ENCODE measurements at regions not wholly inside any gene's neighbourhood (a gene's known extent, or its start where the extent isn't known, plus 50 kb on each side); places are given as distances from the start of the nearest gene placed in this dataset.

GRCh38 chr19:32241932-32242710 is 103.3 kb upstream of the ZNF507 start:
- H3K27ac ChIP-seq (ENCODE audit: low read length): no peak overlapping the region
- H4K20me1 ChIP-seq (ENCODE audit: insufficient read depth, low read length): no peaks in the 10 kb centered on the region
- H2AFZ ChIP-seq (ENCODE audit: low read depth, low read length): no peak overlapping the region
- no peaks in the 10 kb centered on the region for H3K27me3 ChIP-seq (ENCODE audit: low read depth, low read length)
- peaks cover 3% of the 10 kb centered on the region; the same call in 1 of the 2 replicates for H3K4me1 ChIP-seq (ENCODE audit: low read length)
- no peak for TF ChIP-seq EZH2phosphoT487 (IDR thresholded peaks at IDR 0.05; ENCODE audit: low read depth)
- no peak for TF ChIP-seq CTCF (IDR thresholded peaks at IDR 0.05; ENCODE audit: low read depth, low read length)
- no peaks in the 10 kb centered on the region for H3K9me3 ChIP-seq (ENCODE audit: insufficient read depth, low read length)
- no peak overlapping the region for H3K4me2 ChIP-seq (ENCODE audit: low read length)
- H3K9ac ChIP-seq (ENCODE audit: low read length): no peak overlapping the region
- no peaks in the 10 kb centered on the region for H3K36me3 ChIP-seq (replicated peaks; ENCODE audit: low read depth, low read length)
- H3K4me3 ChIP-seq (ENCODE audit: low read length): no peak overlapping the region
- H3K79me2 ChIP-seq (ENCODE audit: low read length): no peaks in the 10 kb centered on the region

GRCh38 chr19:32246006-32246405 is 99.4 kb upstream of the ZNF507 start:
- H3K4me3 ChIP-seq (ENCODE audit: low read length): no peak overlapping the region
- no peak overlapping the region for H3K4me2 ChIP-seq (ENCODE audit: low read length)
- H3K27me3 ChIP-seq (ENCODE audit: low read depth, low read length): no peaks in the 10 kb centered on the region
- H3K4me1 ChIP-seq (ENCODE audit: low read length): no peaks in the 10 kb centered on the region
- no peaks in the 10 kb centered on the region for H4K20me1 ChIP-seq (ENCODE audit: insufficient read depth, low read length)
- no peaks in the 10 kb centered on the region for H3K79me2 ChIP-seq (ENCODE audit: low read length)
- no peaks in the 10 kb centered on the region for H3K36me3 ChIP-seq (replicated peaks; ENCODE audit: low read depth, low read length)
- H2AFZ ChIP-seq (ENCODE audit: low read depth, low read length): no peak overlapping the region
- no peak for TF ChIP-seq CTCF (IDR thresholded peaks at IDR 0.05; ENCODE audit: low read depth, low read length)
- TF ChIP-seq EZH2phosphoT487 (IDR thresholded peaks at IDR 0.05; ENCODE audit: low read depth): no peak
- H3K27ac ChIP-seq (ENCODE audit: low read length): no peak overlapping the region
- H3K9me3 ChIP-seq (ENCODE audit: insufficient read depth, low read length): no peaks in the 10 kb centered on the region
- H3K9ac ChIP-seq (ENCODE audit: low read length): no peak overlapping the region

- no peaks in the 10 kb centered on the region for H3K27me3 ChIP-seq (ENCODE audit: low read depth, low read length)
- H3K9me3 ChIP-seq (ENCODE audit: insufficient read depth, low read length): no peaks in the 10 kb centered on the region
- H3K4me3 ChIP-seq (ENCODE audit: low read length): no peak overlapping the region
- no peak overlapping the region for H3K27ac ChIP-seq (ENCODE audit: low read length)
- H3K4me2 ChIP-seq (ENCODE audit: low read length): no peak overlapping the region
- H3K9ac ChIP-seq (ENCODE audit: low read length): no peak overlapping the region
- H4K20me1 ChIP-seq (ENCODE audit: insufficient read depth, low read length): no peaks in the 10 kb centered on the region
- no peaks in the 10 kb centered on the region for H3K36me3 ChIP-seq (replicated peaks; ENCODE audit: low read depth, low read length)
- H2AFZ ChIP-seq (ENCODE audit: low read depth, low read length): no peak overlapping the region
- H3K4me1 ChIP-seq (ENCODE audit: low read length): no peaks in the 10 kb centered on the region
- TF ChIP-seq EZH2phosphoT487 (IDR thresholded peaks at IDR 0.05; ENCODE audit: low read depth) (no peak), CTCF (IDR thresholded peaks at IDR 0.05; ENCODE audit: low read depth, low read length) (no peak)
- no peaks in the 10 kb centered on the region for H3K79me2 ChIP-seq (ENCODE audit: low read length)
Observed at GRCh38 chr19:32251634-32252332, 93.6 kb upstream of the ZNF507 start.

- TF ChIP-seq EZH2phosphoT487 (IDR thresholded peaks at IDR 0.05; ENCODE audit: low read depth) (no peak), CTCF (IDR thresholded peaks at IDR 0.05; ENCODE audit: low read depth, low read length) (no peak)
- Histone ChIP-seq H3K9me3 (ENCODE audit: insufficient read depth, low read length) (no peaks in the 10 kb centered on the region), H3K27ac (ENCODE audit: low read length) (no peak overlapping the region), H4K20me1 (ENCODE audit: insufficient read depth, low read length) (no peaks in the 10 kb centered on the region), H3K4me2 (ENCODE audit: low read length) (no peak overlapping the region), H3K79me2 (ENCODE audit: low read length) (no peaks in the 10 kb centered on the region), H3K27me3 (ENCODE audit: low read depth, low read length) (no peaks in the 10 kb centered on the region), H2AFZ (ENCODE audit: low read depth, low read length) (no peak overlapping the region), H3K9ac (ENCODE audit: low read length) (no peak overlapping the region), H3K36me3 (replicated peaks; ENCODE audit: low read depth, low read length) (no peaks in the 10 kb centered on the region), H3K4me3 (ENCODE audit: low read length) (no peak overlapping the region), H3K4me1 (ENCODE audit: low read length) (no peaks in the 10 kb centered on the region)
Observed at GRCh38 chr19:32252333-32252669, 93.1 kb upstream of the ZNF507 start.

All from OCI-LY3 (cell line).